ENCODE measurements at regions not wholly inside any gene's neighbourhood (a gene's known extent, or its start where the extent isn't known, plus 50 kb on each side); places are given as distances from the start of the nearest gene placed in this dataset.
A peak's percentile ranks its signal among the peaks of the same experiment; 100 is the strongest.

- H3K36me3 ChIP-seq (replicated peaks in 1 of 2; ENCODE audit: control insufficient read depth in 1 of 2, insufficient read depth in 2 of 2, low read length in 2 of 2), result no peaks in the 10 kb centered on the region
- H3K9ac ChIP-seq (ENCODE audit: insufficient read depth, low read length, poor library complexity, severe bottlenecking), result peak overlapping the region; percentile 42
- peak overlapping the region; percentile 86 for H3K4me2 ChIP-seq (replicated peaks; ENCODE audit: extremely low read depth, low read length, poor library complexity, severe bottlenecking)
- DNase-seq, result peak; percentile 15 to 29 (median 21)
- peak overlapping the region; percentile 81 to 94 (median 92) for H3K27ac Mint-ChIP-seq
- intact Hi-C loops (cut with micrococcal nuclease), result no loop called here
- H3K4me1 ChIP-seq (ENCODE audit: control insufficient read depth in 1 of 2, insufficient read depth in 2 of 2, low read length in 2 of 2), result peaks cover 23 to 42% of the 10 kb centered on the region in 2 donors
- H3K4me3 ChIP-seq (replicated peaks in 1 of 3; ENCODE audit: low read depth in 2 of 3, low read length in 3 of 3), result peak overlapping the region; percentile 27 to 68 (median 64)
- WGBS (ENCODE audit: insufficient coverage), result no CpG with 5 or more reads among the region's 3 CpGs
- peak overlapping the region; percentile 33 for H2AFZ ChIP-seq (ENCODE audit: insufficient read depth, low read depth, low read length, poor library complexity, severe bottlenecking)
- TF ChIP-seq CTCF (IDR thresholded peaks at IDR 0.05), result no peak
- peak overlapping the region in 1 of 2 donors; percentile 84 for H3K27ac ChIP-seq (ENCODE audit: low read depth in 1 of 2, low read length in 2 of 2)
- H4K20me1 ChIP-seq (ENCODE audit: insufficient read depth, low read length), result no peaks in the 10 kb centered on the region
- no peaks in the 10 kb centered on the region for H3K27me3 ChIP-seq (ENCODE audit: control insufficient read depth in 2 of 2, insufficient read depth in 2 of 2, low read length in 2 of 2)
- no peaks in the 10 kb centered on the region for H3K27me3 Mint-ChIP-seq (ENCODE audit: low read depth in 3 of 3)
- peak overlapping the region; percentile 60 to 81 for H3K4me3 Mint-ChIP-seq
- H3K36me3 Mint-ChIP-seq, result no peaks in the 10 kb centered on the region
- H3K79me2 ChIP-seq (ENCODE audit: insufficient read depth, low read length), result no peaks in the 10 kb centered on the region
- no peaks in the 10 kb centered on the region for H3K9me3 ChIP-seq (replicated peaks in 1 of 2; ENCODE audit: control insufficient read depth in 1 of 2, insufficient read depth in 1 of 2, low read length in 2 of 2)
- no peaks in the 10 kb centered on the region for H3K9me3 Mint-ChIP-seq
- H3K4me1 Mint-ChIP-seq, result peaks cover 17% of the 10 kb centered on the region
Measured at GRCh38 chr5:7250611-7251010, 145.3 kb upstream of the ADCY2 start.

GRCh38 chr5:7251132-7251531, 144.8 kb upstream of the ADCY2 start:
- Histone ChIP-seq H3K4me1 (ENCODE audit: control insufficient read depth in 1 of 2, insufficient read depth in 2 of 2, low read length in 2 of 2) (peaks cover 23 to 42% of the 10 kb centered on the region in 2 donors), H3K27ac (ENCODE audit: low read depth in 1 of 2, low read length in 2 of 2) (peak overlapping the region in 1 of 2 donors; percentile 84), H4K20me1 (ENCODE audit: insufficient read depth, low read length) (no peaks in the 10 kb centered on the region), H3K27me3 (ENCODE audit: control insufficient read depth in 2 of 2, insufficient read depth in 2 of 2, low read length in 2 of 2) (no peaks in the 10 kb centered on the region), H3K79me2 (ENCODE audit: insufficient read depth, low read length) (no peaks in the 10 kb centered on the region), H3K4me2 (replicated peaks; ENCODE audit: extremely low read depth, low read length, poor library complexity, severe bottlenecking) (peak overlapping the region; percentile 86), H3K9ac (ENCODE audit: insufficient read depth, low read length, poor library complexity, severe bottlenecking) (peak overlapping the region; percentile 42), H3K4me3 (replicated peaks in 1 of 3; ENCODE audit: low read depth in 2 of 3, low read length in 3 of 3) (peak overlapping the region; percentile 27 to 68 (median 64)), H3K9me3 (replicated peaks in 1 of 2; ENCODE audit: control insufficient read depth in 1 of 2, insufficient read depth in 1 of 2, low read length in 2 of 2) (no peaks in the 10 kb centered on the region), H3K36me3 (replicated peaks in 1 of 2; ENCODE audit: control insufficient read depth in 1 of 2, insufficient read depth in 2 of 2, low read length in 2 of 2) (no peaks in the 10 kb centered on the region), H2AFZ (ENCODE audit: insufficient read depth, low read depth, low read length, poor library complexity, severe bottlenecking) (peak overlapping the region; percentile 33)
- no peak for TF ChIP-seq CTCF (IDR thresholded peaks at IDR 0.05)
- intact Hi-C loops (cut with micrococcal nuclease), result no loop called here
- H3K36me3 Mint-ChIP-seq, result no peaks in the 10 kb centered on the region
- H3K27ac Mint-ChIP-seq, result peak overlapping the region; percentile 81 to 94 (median 92)
- H3K9me3 Mint-ChIP-seq, result no peaks in the 10 kb centered on the region
- H3K27me3 Mint-ChIP-seq (ENCODE audit: low read depth in 3 of 3), result no peaks in the 10 kb centered on the region
- peak overlapping the region; percentile 60 to 81 for H3K4me3 Mint-ChIP-seq
- no CpG with 5 or more reads among the region's 4 CpGs for WGBS (ENCODE audit: insufficient coverage)
- peak; percentile 56 to 62 (median 61) for DNase-seq
- H3K4me1 Mint-ChIP-seq, result peaks cover 17% of the 10 kb centered on the region
